GM19455 (cell line): ENCODE measurements at regions not wholly inside any gene's neighbourhood (a gene's known extent, or its start where the extent isn't known, plus 50 kb on each side); places are given as distances from the start of the nearest gene placed in this dataset.

Source experiments
- ATAC-seq: cut with Tn5 transposase; IDR thresholded peaks from one replicate; pipeline ENCODE4 v1.9.1; 2021; ENCODE audit not compliant: unreplicated experiment

DNA sequence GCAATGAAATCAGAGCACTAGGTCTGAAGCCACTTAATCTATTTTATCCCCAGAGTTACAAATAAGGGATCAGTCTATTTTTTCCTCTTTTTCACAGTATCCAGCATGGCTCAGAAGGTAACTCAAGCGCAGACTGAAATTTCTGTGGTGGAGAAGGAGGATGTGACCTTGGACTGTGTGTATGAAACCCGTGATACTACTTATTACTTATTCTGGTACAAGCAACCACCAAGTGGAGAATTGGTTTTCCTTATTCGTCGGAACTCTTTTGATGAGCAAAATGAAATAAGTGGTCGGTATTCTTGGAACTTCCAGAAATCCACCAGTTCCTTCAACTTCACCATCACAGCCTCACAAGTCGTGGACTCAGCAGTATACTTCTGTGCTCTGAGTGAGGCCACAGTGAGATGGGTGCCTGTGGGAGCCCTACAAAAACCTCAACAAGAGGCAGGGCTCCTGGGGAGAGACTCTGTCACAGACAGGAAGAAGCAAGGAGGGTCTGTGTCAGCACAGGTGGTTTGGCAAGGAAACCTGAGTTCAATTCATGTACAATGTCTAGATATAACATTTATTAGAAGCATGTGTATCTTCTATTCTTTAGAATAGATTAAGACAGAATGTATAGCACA lies 334.3 kb upstream of the OR4E1 start:
- ATAC-seq = no peak

DNA sequence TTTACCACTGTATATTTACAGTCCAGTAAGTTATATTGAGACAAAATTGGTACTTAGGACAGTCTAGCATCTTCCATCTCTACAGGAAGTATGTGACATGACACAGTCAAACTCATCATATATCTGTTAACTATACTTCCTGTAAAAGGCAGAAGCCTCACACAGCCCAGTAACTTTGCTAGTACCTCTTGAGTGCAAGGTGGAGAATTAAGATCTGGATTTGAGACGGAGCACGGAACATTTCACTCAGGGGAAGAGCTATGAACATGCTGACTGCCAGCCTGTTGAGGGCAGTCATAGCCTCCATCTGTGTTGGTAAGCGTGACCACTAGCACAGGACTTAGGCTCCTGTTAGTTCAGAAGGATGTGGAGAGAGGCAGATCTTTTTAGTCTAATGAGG lies 333.7 kb upstream of the OR4E1 start:
- no peak for ATAC-seq

DNA sequence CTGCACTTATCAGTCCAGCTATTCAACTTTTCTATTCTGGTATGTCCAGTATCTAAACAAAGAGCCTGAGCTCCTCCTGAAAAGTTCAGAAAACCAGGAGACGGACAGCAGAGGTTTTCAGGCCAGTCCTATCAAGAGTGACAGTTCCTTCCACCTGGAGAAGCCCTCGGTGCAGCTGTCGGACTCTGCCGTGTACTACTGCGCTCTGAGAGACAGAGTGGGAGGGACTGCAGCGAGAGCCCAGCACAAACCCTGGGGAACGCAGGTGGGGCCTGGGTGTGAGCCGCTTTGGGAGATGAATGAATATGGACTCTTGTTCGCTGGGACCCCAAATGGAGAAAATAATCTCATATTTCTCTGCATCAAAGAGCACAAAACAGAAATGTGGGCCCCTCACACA lies 329.8 kb upstream of the OR4E1 start:
- no peak for ATAC-seq

DNA sequence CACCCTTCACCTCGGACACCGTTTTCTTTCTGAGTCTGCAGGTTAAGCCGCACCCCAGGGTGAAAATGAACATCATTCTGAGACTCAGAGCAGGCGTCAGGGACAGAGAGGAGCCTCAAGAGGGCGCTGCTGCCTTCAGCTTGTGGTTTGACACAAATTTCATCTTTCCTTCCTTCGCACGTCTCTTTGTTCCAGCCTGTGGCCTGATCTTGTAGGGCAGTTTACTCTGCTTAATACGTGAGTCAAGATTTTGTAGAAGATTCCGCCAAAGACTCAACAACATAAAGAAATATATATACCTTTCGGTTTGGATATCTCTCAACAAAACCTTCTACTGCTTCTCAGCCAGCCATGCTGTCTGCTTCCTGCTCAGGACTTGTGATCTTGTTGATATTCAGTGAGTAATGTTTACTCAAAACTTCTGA lies 329.3 kb upstream of the OR4E1 start:
- ATAC-seq = no peak

GRCh38 chr14:21999402-21999801 lies 325.8 kb upstream of the OR4E1 start:
- ATAC-seq = no peak

DNA sequence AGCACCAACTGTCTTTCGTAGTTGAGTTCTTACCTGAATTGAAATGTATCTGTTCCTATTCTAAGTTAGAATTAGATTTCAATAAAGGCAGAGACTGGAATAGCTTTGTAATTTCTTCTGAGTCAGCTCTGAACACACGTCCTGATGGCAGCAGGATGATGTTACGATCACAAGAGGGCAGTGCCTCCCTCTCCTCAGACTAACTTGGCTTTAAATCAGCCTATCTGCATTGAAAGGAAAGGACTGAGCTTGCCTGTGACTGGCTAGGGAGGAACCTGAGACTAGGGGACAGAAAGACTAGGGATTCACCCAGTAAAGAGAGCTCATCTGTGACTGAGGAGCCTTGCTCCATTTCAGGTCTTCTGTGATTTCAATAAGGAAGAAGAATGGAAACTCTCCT lies 323.7 kb upstream of the OR4E1 start:
- no peak for ATAC-seq

GRCh38 chr14:21995332-21995731 lies 321.7 kb upstream of the OR4E1 start:
- no peak for ATAC-seq

- no peak for ATAC-seq
Measured at GRCh38 chr14:21993837-21994236, 320.2 kb upstream of the OR4E1 start.

DNA sequence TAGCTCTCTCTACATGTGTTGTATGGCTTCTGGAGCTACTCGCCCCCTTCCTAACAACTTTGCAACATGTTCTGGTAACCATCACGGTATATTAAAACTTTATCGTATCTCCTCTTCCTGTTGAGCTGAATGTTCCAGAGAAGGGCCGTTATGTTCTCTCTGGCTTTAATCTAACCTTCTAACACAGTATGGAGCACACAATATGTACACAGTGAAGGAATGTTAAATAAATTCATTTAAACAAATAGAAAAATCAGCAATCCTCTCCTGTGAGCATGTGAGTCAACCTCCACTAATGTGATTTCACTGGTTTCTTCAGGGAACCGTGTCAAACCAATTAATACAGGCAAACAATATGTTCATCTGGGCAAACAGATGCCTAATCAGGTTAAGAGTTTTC lies 319.5 kb upstream of the OR4E1 start:
- no peak for ATAC-seq

DNA sequence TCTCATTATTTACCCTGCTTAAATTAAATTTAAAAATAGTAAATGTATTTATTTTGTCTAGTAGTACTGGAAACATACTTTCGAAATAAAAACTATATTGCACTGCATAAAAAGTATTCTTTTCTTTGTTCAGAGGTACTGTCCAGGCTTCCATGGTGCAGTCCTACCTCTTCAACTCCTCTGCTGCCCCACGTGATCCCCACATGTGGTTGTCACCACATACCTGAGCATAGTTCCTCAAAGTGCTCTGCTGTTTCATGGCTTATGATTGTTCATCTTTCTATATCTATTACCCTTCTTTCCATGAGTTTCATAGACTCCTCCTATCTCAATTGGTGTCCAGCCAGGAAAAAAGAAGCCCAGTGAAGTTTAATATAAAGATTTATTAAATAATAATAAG lies 317.5 kb upstream of the OR4E1 start:
- no peak for ATAC-seq

- ATAC-seq = no peak
Measured at GRCh38 chr14:21990116-21990515, 316.5 kb upstream of the OR4E1 start.

DNA sequence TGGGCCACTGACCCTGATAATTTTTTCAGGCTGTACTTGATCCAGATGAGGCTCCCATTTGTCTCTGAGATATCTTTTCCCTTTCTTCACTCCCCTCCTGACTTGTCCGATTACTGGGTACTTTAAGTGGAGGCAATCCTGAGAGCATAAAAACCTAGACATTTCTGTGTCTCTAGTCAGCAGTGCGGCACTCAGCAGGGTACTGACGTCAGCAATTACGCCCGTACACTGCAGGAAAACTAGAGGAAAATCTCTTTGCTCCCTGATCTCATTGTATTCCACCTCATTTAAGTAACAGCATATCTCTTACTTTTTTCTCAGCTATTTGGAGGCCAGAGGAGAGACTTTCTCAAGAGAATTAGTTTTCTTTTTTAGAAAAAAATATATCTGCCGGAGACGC lies 315.5 kb upstream of the OR4E1 start:
- ATAC-seq = no peak

- no peak for ATAC-seq
Measured at GRCh38 chr14:21988413-21988812, 314.8 kb upstream of the OR4E1 start.

DNA sequence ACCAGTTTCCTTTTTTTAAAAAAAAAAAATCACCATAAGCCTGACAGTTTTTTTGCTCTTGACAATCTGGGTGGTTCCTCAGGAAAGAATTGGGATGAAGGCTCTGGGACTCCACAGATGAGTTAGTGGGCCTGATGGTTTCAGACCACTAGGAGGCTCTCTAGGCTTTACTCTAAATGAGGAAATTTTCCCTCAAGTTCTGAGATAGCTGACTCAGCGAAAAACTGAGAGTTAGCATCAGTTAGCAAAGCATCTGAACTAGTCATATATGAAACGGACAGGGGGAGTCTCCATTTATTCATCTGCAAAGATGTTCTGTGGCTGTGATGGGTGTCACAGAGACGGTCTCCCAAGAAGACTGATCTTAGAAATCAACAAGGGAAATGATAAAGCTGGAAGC lies 314.3 kb upstream of the OR4E1 start:
- ATAC-seq = no peak

DNA sequence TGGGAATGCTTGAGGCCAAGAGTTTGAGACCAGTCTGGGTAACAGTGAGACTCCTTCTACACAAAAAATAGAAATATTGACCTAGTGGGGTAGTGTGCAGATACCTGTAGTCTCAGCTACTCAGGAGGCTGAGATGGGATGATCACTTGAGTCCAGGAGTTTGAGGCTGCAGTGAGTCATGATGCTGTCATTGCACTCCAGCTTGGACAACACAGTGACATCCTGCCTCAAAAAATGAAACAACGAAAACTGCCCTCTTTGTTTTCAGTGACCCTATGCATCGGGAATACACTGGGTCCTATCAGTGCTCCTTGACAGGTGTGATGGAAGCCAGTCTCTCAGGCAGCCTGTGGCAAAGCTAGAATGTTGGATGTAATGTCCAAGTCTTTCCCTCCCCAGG lies 311.5 kb upstream of the OR4E1 start:
- ATAC-seq = no peak

- no peak for ATAC-seq
Measured at GRCh38 chr14:21978999-21979314, 305.3 kb upstream of the OR4E1 start.

DNA sequence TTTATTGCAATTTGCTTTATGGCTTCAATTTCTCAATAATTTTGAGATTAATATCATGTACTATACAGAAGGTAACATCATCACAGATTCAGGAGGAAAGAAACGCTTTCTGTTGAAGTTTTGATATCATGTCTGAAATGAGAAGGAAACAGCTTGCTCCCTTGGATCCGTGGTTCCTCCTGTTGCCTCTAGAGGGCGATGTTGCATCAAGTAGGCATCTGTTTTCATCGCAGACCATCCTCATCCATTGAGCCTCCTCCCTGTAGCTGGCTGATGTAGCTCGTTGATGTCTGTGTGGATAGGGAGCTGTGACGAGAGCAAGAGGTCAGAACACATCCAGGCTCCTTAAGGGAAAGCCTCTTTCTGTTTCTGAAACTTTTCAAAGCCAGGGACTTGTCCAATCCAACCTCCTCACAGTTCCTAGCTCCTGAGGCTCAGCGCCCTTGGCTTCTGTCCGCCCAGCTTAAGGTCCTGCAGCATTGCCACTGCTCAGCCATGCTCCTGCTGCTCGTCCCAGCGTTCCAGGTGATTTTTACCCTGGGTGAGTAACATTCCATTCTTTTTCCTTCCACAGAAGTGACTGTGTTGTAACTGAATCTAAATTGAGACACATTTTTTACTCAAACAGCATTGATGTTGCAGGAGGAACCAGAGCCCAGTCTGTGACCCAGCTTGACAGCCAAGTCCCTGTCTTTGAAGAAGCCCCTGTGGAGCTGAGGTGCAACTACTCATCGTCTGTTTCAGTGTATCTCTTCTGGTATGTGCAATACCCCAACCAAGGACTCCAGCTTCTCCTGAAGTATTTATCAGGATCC lies 304.8 kb upstream of the OR4E1 start:
- ATAC-seq = no peak

- no peak for ATAC-seq
Measured at GRCh38 chr14:21974741-21975140, 301.1 kb upstream of the OR4E1 start.

DNA sequence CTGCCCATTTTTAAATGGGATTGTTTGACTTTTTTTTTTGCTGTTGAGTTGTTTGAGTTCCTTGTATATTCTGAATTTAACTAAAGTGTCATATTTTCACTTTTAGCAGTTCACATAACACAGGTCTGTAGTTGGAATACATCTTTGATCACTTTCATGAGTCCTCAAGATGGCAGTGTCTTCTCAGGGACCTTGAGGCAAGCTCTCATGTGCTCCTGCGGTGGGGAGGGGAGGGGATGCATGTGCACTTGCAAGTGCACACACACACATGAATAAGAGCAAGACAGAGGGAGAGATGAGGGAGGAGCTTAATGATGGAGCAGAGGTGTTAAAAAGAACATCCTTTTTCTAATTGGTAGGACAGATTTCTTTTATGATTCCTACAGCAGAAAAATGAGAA lies 291.4 kb upstream of the OR4E1 start:
- ATAC-seq = no peak

DNA sequence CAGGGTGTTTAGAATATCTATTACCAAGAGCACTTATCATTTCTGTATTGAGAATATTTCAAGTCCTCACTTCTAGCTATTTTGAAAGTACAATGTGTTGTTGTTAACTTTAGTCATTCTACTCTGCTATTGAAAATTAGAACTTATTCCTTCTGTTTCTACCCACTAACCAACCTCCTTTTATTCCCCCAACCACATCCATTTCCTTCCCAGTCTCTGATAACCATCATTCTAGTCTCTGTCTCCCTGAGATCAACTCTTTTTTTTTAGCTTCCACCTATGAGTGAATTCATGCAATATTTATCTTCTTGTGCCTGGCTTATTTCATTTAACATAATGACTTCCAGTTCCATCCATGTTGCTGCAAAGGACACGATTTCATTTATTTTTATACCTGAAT lies 290.6 kb upstream of the OR4E1 start:
- no peak for ATAC-seq

DNA sequence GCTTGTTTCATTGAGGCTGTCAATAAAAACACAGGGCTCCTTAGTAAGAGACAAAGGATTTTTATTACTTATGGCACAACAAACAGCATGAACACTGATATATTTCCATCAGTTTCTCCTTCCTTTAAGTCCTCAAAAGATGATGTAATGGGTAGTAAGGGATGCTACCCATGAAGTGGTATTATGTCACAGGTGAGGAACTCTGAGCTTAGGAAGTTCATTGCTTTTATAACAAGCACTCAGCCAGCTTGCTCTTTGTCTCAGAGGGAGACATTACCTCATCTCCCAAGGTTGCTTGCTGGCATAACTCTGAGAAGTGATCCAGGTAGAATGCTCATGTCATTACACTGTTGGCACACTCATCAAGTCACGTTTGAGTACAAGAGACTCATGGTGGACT lies 287.0 kb upstream of the OR4E1 start:
- ATAC-seq = no peak

- no peak for ATAC-seq
Measured at GRCh38 chr14:21941885-21942284, 268.3 kb upstream of the OR4E1 start.
